Erythroblast (primary cell): ENCODE measurements at regions not wholly inside any gene's neighbourhood (a gene's known extent, or its start where the extent isn't known, plus 50 kb on each side); places are given as distances from the start of the nearest gene placed in this dataset.

Source experiments
- GATA1 ChIP-seq: IDR thresholded peaks from 2 replicates; pipeline ENCODE4 v1.6.1; 2011; ENCODE audit warnings: low read depth, mild to moderate bottlenecking, control low read depth, low read length, moderate library complexity
- POLR2A ChIP-seq: IDR thresholded peaks from 2 replicates; pipeline ENCODE4 v1.6.1; 2011; ENCODE audit warnings: mild to moderate bottlenecking, low read length

GRCh38 chr9:13615660-13616490, 336.4 kb upstream of the MPDZ start:
- TF ChIP-seq GATA1, result no peak
- TF ChIP-seq POLR2A, result no peak
